Lung (tissue), 11 donors: ENCODE measurements at regions not wholly inside any gene's neighbourhood (a gene's known extent, or its start where the extent isn't known, plus 50 kb on each side); places are given as distances from the start of the nearest gene placed in this dataset.

Experiments
- ATAC-seq: fragments of 200-7000 bp; cut with Tn5 transposase; one replicate; pipeline ENCODE4 v1.9.1; 2020; ENCODE audit warnings: moderate number of reproducible peaks; ENCODE audit not compliant: insufficient read depth, low FRiP score
- DNase-seq, 3 donors: peaks; one replicate each; pipeline ENCODE4 v3.0.0-alpha.2; 2013 to 2017
- H3K27ac ChIP-seq, 2 donors: one replicate each; pipeline ENCODE4 v1.5.1; 2013; ENCODE audit warnings: mild to moderate bottlenecking in 2 of 2, moderate library complexity in 2 of 2, control low read depth in 1 of 2, inconsistent platforms in 1 of 2, low read depth in 1 of 2, low read length in 1 of 2
- H3K27me3 ChIP-seq, 3 donors: one replicate each; pipeline ENCODE4 v1.5.1; 2013; ENCODE audit warnings: low read length in 2 of 3; ENCODE audit not compliant: control insufficient read depth in 3 of 3, insufficient read depth in 3 of 3
- H3K36me3 ChIP-seq, 4 donors: one replicate each; pipeline ENCODE4 v1.5.1; 2013; ENCODE audit warnings: low read length in 4 of 4, mild to moderate bottlenecking in 1 of 4, moderate library complexity in 1 of 4; ENCODE audit not compliant: control insufficient read depth in 4 of 4, insufficient read depth in 4 of 4
- H3K4me1 ChIP-seq, 5 donors: one replicate each; pipeline ENCODE4 v1.5.1; 2013; ENCODE audit warnings: low read length in 5 of 5, mild to moderate bottlenecking in 2 of 5, moderate library complexity in 1 of 5; ENCODE audit not compliant: control insufficient read depth in 5 of 5, insufficient read depth in 5 of 5
- H3K4me3 ChIP-seq: one replicate; pipeline ENCODE4 v1.5.1; 2013; ENCODE audit warnings: mild to moderate bottlenecking, control low read depth, moderate library complexity
- H3K9ac ChIP-seq, 2 donors: one replicate each; pipeline ENCODE4 v1.5.1; 2013; ENCODE audit warnings: low read length in 2 of 2, control low read depth in 1 of 2; ENCODE audit not compliant: insufficient read depth in 1 of 2
- H3K9me3 ChIP-seq, 4 donors: one replicate each; pipeline ENCODE4 v1.5.1; 2013; ENCODE audit warnings: low read length in 3 of 4, mild to moderate bottlenecking in 1 of 4, moderate library complexity in 1 of 4; ENCODE audit not compliant: control insufficient read depth in 4 of 4, insufficient read depth in 3 of 4
- WGBS, 2 donors: extraction: QIAGEN DNeasy Blood & Tissue Kit; methylation state at CpG; one replicate each; pipeline ENCODE4 v1.1.7; 2013; 5-methylcytosine and 5-hydroxymethylcytosine counted together
- TF ChIP-seq, protein P1 (sequence below): IDR thresholded peaks from 2 replicates; pipeline ENCODE4 v1.5.1; 2012; ENCODE audit warnings: mild to moderate bottlenecking; ENCODE audit errors: control extremely low read depth, extremely low read depth
- donor health status: control.
- donor health status: control.
- donor health status: Bipolar disorder and iron deficiency.
- donor health status: healthy.
- donor health status: DM: yes; HTN: yes; CAD: no.

DNA sequence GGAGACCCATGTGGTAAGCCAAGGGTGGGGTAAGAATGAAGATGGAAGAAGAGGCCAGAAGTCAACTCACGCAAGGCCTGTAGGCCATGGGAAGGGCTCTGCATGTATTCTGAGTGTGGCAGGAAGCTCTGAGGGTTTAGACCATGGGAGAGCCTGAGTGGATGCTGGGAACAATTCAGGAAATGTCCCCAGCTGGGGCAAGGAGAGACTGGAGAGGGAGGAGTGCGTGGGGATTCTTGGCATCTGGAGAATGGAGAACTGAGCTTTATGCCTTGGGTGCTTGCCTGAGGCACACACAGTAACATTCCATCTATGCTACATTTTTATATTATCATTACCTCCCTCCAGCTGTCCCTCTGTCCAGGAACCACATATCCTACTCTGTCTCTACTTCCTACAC, 50.4 kb upstream of the CD82 start:
- Histone ChIP-seq H3K9ac (no peak overlapping the region), H3K27ac (no peak overlapping the region), H3K4me3 (no peak overlapping the region), H3K27me3 (no peaks in the 10 kb centered on the region), H3K4me1 (peaks cover 0 to 8% (median 0%) of the 10 kb centered on the region in 5 donors), H3K9me3 (no peaks in the 10 kb centered on the region), H3K36me3 (no peaks in the 10 kb centered on the region)
- DNase-seq = no peak
- ATAC-seq = no peak
- TF ChIP-seq, protein P1, sequence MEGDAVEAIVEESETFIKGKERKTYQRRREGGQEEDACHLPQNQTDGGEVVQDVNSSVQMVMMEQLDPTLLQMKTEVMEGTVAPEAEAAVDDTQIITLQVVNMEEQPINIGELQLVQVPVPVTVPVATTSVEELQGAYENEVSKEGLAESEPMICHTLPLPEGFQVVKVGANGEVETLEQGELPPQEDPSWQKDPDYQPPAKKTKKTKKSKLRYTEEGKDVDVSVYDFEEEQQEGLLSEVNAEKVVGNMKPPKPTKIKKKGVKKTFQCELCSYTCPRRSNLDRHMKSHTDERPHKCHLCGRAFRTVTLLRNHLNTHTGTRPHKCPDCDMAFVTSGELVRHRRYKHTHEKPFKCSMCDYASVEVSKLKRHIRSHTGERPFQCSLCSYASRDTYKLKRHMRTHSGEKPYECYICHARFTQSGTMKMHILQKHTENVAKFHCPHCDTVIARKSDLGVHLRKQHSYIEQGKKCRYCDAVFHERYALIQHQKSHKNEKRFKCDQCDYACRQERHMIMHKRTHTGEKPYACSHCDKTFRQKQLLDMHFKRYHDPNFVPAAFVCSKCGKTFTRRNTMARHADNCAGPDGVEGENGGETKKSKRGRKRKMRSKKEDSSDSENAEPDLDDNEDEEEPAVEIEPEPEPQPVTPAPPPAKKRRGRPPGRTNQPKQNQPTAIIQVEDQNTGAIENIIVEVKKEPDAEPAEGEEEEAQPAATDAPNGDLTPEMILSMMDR = no peak
- 91 to 93% methylated on average over 2 of the region's 2 CpGs for WGBS, 2 donors
